T-helper 17 cell (primary cell): ENCODE measurements at regions not wholly inside any gene's neighbourhood (a gene's known extent, or its start where the extent isn't known, plus 50 kb on each side); places are given as distances from the start of the nearest gene placed in this dataset.
"Not testable (repeated sequence)": the region's sequence is repeated elsewhere in the genome, so short reads cannot be mapped to it uniquely, and the experiment has no call there.

Experiments used
- ATAC-seq: fragments of 150-1000 bp; cut with Tn5 transposase; 2 replicates; pipeline ENCODE4 v1.10.0; 2021; ENCODE audit warnings: mild to moderate bottlenecking, moderate library complexity
- DNase-seq, 3 donors: peaks; one replicate each; pipeline versions ENCODE4 v3.0.0 to v3.0.0-alpha.2; 2020 to 2021
- H3K9me3 ChIP-seq: one replicate; pipeline ENCODE4 v1.7.0; 2013; ENCODE audit warnings: low read length, mild to moderate bottlenecking; ENCODE audit not compliant: control insufficient read depth, poor library complexity, severe bottlenecking
- H3K27ac Mint-ChIP-seq: one replicate; pipeline ENCODE4 v1.8.0; 2022; ENCODE audit warnings: mild to moderate bottlenecking, moderate library complexity, mixed read lengths
- H3K27me3 Mint-ChIP-seq: one replicate; pipeline ENCODE4 v1.8.0; 2022; ENCODE audit warnings: mixed read lengths
- H3K36me3 Mint-ChIP-seq: one replicate; pipeline ENCODE4 v1.8.0; 2022; ENCODE audit warnings: low read depth, mixed read lengths
- H3K4me1 Mint-ChIP-seq: one replicate; pipeline ENCODE4 v1.8.0; 2022; ENCODE audit warnings: mild to moderate bottlenecking, mixed read lengths
- H3K4me3 Mint-ChIP-seq: one replicate; pipeline ENCODE4 v1.8.0; 2022; ENCODE audit warnings: mild to moderate bottlenecking, moderate library complexity, mixed read lengths

- H3K27ac Mint-ChIP-seq, result no peak overlapping the region
Measured at GRCh38 chr5:60084226-60084625, 190.7 kb upstream of the PDE4D start.

DNA sequence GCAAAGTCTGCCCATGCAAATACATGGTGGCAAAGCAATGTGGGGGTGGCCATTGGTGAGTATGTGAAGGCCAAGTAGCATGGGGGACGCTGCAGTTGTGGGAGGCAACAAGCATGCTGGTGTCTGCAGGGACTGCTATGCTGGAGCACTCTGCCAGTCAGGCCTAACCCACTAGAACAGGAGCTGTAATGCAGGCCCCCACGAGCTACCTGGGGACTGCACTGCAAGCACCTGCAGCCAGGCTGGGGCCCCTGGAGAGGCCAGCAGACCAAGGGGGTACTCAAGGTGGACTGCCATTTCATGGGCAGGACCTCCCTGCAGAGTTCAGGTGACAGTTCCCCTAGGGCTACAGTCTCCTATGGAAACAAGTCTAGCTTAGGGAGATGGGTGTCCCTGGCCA is 183.8 kb upstream of the PDE4D start:
- Mint-ChIP-seq H3K27me3 (no peaks in the 10 kb centered on the region), H3K27ac (no peak overlapping the region), H3K36me3 (no peaks in the 10 kb centered on the region), H3K4me1 (no peaks in the 10 kb centered on the region), H3K4me3 (no peak overlapping the region)
- H3K9me3 ChIP-seq, result no peaks in the 10 kb centered on the region
- ATAC-seq (no peak), DNase-seq (no peak)

More at GRCh38 chr5:60084226-60084625, 190.7 kb upstream of the PDE4D start:
- Mint-ChIP-seq H3K4me1 (no peaks in the 10 kb centered on the region), H3K27me3 (no peaks in the 10 kb centered on the region), H3K4me3 (no peak overlapping the region), H3K36me3 (no peaks in the 10 kb centered on the region)
- no peaks in the 10 kb centered on the region for H3K9me3 ChIP-seq
- no peak for DNase-seq
- no peak for ATAC-seq

- DNase-seq (no peak), ATAC-seq (no peak)
- Mint-ChIP-seq H3K4me3 (no peak overlapping the region), H3K27ac (no peak overlapping the region), H3K27me3 (no peaks in the 10 kb centered on the region), H3K4me1 (no peaks in the 10 kb centered on the region), H3K36me3 (no peaks in the 10 kb centered on the region)
- no peaks in the 10 kb centered on the region for H3K9me3 ChIP-seq
Measured at GRCh38 chr5:60076746-60077145, 183.2 kb upstream of the PDE4D start.

DNA sequence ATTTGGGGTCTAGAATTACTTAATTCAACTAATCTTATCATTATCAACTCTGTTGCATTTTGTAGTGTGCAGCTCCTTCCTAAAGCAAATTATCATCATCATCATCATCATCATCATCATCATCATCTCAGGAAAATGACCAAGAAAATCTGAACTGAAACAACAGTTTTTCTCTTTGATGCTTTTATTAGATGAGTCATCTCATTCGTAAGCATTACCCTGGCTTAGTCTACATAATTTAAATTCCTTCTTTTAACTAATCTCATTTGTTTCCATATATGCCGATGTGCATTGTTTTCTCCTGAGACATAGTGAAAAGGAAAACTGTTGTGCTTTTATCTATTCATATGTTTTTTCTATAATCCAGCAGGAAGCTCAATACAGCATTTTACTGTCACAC is 173.0 kb upstream of the PDE4D start:
- Mint-ChIP-seq H3K36me3 (no peaks in the 10 kb centered on the region), H3K4me1 (no peaks in the 10 kb centered on the region), H3K4me3 (no peak overlapping the region), H3K27ac (no peak overlapping the region), H3K27me3 (no peaks in the 10 kb centered on the region)
- DNase-seq (no peak), ATAC-seq (no peak)
- H3K9me3 ChIP-seq, result no peaks in the 10 kb centered on the region

GRCh38 chr5:60060389-60060788 is 166.9 kb upstream of the PDE4D start:
- no peaks in the 10 kb centered on the region for H3K27me3 Mint-ChIP-seq
- no peaks in the 10 kb centered on the region for H3K4me1 Mint-ChIP-seq
- no peak for DNase-seq
- no peak overlapping the region for H3K4me3 Mint-ChIP-seq
- no peaks in the 10 kb centered on the region for H3K36me3 Mint-ChIP-seq
- H3K27ac Mint-ChIP-seq, result no peak overlapping the region
- no peak for ATAC-seq
- no peaks in the 10 kb centered on the region for H3K9me3 ChIP-seq

DNA sequence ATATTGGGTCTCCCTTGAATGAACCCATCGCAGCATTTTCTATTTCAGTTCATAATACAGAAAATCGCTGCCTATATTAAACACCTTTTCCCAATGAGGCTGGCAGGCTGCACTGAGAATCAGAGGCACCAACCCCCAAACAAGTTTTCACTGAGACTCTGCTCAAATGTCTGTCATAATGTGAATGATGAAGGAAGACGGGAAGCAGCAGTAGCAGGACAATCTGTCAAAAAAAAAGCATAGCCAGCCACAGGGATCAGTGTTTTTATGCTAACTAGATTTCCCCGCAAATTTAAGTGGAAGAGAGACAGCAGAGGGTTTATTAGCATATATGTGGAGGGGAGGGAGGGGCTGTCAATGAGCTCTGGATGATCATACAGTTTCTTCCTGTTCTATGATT is 162.7 kb upstream of the PDE4D start:
- no peaks in the 10 kb centered on the region for H3K36me3 Mint-ChIP-seq
- no peaks in the 10 kb centered on the region for H3K27me3 Mint-ChIP-seq
- DNase-seq (no peak), ATAC-seq (no peak)
- H3K4me1 Mint-ChIP-seq, result no peaks in the 10 kb centered on the region
- H3K27ac Mint-ChIP-seq, result no peak overlapping the region
- H3K4me3 Mint-ChIP-seq, result no peak overlapping the region
- no peaks in the 10 kb centered on the region for H3K9me3 ChIP-seq

DNA sequence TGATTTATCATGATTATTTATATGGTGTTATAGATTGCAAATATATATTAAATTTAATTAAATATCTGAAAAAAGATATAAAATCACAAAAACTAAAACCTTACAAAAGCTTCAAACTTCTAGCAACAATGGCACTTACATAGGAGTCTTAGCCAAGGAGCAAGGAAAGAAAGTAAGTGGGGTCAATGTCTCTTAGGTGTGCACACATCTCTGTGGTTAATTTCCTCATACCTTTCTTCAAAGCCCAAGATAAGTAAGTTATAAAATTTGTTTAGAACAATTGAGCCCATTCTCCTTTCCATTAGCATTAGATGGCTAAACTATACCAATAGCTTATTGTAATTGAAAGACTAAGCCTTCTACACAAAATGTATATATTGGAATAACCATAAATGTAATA is 161.6 kb upstream of the PDE4D start:
- Mint-ChIP-seq H3K27me3 (no peaks in the 10 kb centered on the region), H3K27ac (no peak overlapping the region), H3K36me3 (no peaks in the 10 kb centered on the region), H3K4me3 (no peak overlapping the region), H3K4me1 (no peaks in the 10 kb centered on the region)
- ATAC-seq (no peak), DNase-seq (no peak)
- no peaks in the 10 kb centered on the region for H3K9me3 ChIP-seq

- H3K27ac Mint-ChIP-seq, DNase-seq, H3K36me3 Mint-ChIP-seq, H3K4me1 Mint-ChIP-seq, H3K9me3 ChIP-seq, ATAC-seq, H3K27me3 Mint-ChIP-seq, H3K4me3 Mint-ChIP-seq: not testable (repeated sequence)
Measured at GRCh38 chr5:60041996-60042664, 148.6 kb upstream of the PDE4D start.

GRCh38 chr5:60041508-60041907 is 148.0 kb upstream of the PDE4D start:
- not testable (repeated sequence) for H3K4me3 Mint-ChIP-seq, H3K36me3 Mint-ChIP-seq

DNA sequence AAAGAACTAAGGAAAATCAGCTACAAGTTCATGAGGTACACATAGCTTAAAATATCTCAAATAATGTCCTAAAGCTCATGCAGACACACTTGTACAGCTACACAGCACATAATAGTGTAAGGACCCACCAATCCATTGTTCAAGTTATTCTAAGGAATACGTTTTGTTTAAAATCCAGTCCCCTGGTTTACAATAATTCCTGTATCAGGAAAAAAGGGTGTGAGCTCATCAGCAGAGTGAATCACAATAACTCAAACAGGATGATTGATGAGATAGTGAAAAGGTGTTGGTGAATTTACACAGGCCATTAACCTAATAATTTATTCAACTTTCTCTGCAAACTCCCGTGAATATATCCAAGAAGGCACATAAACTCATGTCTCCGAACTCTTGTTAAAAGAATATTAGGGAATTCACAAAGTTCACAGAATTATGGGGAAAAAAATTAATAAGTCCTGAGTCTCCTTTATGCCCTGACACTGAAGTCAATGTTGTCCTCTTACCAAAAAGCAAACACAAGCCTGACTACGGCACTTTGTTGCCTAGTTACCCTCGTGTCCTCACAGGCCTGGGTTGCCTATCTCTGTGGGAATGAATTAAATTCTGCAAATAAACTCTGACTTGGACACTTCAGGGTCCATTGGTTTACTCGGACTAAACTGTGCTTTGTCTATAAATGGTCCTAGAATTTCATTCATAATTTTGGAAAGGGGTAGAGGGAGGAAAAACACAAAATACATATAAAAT is 142.8 kb upstream of the PDE4D start:
- ATAC-seq, result no peak
- Mint-ChIP-seq H3K27me3 (no peaks in the 10 kb centered on the region), H3K4me3 (no peak overlapping the region), H3K4me1 (no peaks in the 10 kb centered on the region), H3K27ac (no peak overlapping the region), H3K36me3 (no peaks in the 10 kb centered on the region)
- DNase-seq, result no peak
- H3K9me3 ChIP-seq, result no peaks in the 10 kb centered on the region

More at GRCh38 chr5:60041508-60041907, 148.0 kb upstream of the PDE4D start:
- not testable (repeated sequence) for H3K4me1 Mint-ChIP-seq, DNase-seq, H3K9me3 ChIP-seq, H3K27ac Mint-ChIP-seq, H3K27me3 Mint-ChIP-seq, ATAC-seq

DNA sequence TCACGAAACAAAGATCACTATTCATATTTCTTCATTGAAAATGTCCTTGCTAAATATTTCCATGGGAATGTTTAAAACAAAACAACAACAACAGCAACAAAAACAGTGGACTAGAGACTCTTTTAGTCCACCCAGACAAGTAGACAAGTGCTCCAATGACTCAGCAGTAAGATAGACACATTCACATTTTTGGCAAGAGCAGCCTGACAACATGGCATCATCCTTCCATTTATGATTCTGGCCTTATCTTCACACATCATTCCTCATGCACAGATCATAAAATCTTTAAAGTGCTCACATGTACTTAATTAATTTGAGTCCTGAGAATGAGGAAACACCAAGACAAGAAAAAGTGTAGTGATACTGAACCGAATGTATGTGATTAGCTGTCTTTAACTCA is 132.6 kb upstream of the PDE4D start:
- Mint-ChIP-seq H3K4me1 (no peaks in the 10 kb centered on the region), H3K27me3 (no peaks in the 10 kb centered on the region), H3K36me3 (no peaks in the 10 kb centered on the region), H3K4me3 (no peak overlapping the region), H3K27ac (no peak overlapping the region)
- ATAC-seq (no peak), DNase-seq (no peak)
- H3K9me3 ChIP-seq, result no peaks in the 10 kb centered on the region

GRCh38 chr5:60024104-60024503 is 130.6 kb upstream of the PDE4D start:
- Mint-ChIP-seq H3K4me3 (no peak overlapping the region), H3K36me3 (no peaks in the 10 kb centered on the region), H3K27ac (no peak overlapping the region), H3K27me3 (no peaks in the 10 kb centered on the region), H3K4me1 (no peaks in the 10 kb centered on the region)
- DNase-seq (no peak), ATAC-seq (no peak)
- H3K9me3 ChIP-seq, result no peaks in the 10 kb centered on the region

DNA sequence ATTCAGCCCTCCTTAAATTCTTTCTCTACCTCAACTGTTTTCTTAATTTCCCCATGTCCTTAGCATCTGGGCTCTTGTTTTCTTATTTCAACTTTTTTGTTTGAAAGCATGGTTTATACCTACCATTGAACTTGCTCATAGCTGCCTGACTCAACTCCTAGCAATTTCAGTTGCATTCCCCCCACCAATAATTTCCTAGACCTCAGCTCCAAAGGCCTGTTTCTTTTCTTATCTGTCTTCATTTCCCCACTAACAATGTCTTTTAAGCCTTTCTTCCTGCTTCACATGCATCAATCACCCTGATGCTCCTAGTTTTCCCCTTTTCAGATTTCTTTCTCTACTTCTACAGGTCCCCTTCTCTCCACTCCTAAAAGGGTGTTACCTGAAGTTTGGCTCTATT is 129.7 kb upstream of the PDE4D start:
- no peaks in the 10 kb centered on the region for H3K9me3 ChIP-seq
- DNase-seq (no peak), ATAC-seq (no peak)
- H3K4me1 Mint-ChIP-seq, result no peaks in the 10 kb centered on the region
- no peak overlapping the region for H3K27ac Mint-ChIP-seq
- no peaks in the 10 kb centered on the region for H3K27me3 Mint-ChIP-seq
- no peak overlapping the region for H3K4me3 Mint-ChIP-seq
- H3K36me3 Mint-ChIP-seq, result no peaks in the 10 kb centered on the region

GRCh38 chr5:60020457-60020856 is 126.9 kb upstream of the PDE4D start:
- no peak overlapping the region for H3K4me3 Mint-ChIP-seq
- no peaks in the 10 kb centered on the region for H3K27me3 Mint-ChIP-seq
- H3K9me3 ChIP-seq, result no peaks in the 10 kb centered on the region
- no peak overlapping the region for H3K27ac Mint-ChIP-seq
- no peaks in the 10 kb centered on the region for H3K4me1 Mint-ChIP-seq
- DNase-seq, result no peak
- no peaks in the 10 kb centered on the region for H3K36me3 Mint-ChIP-seq
- no peak for ATAC-seq
